ENCODE measurements at regions not wholly inside any gene's neighbourhood (a gene's known extent, or its start where the extent isn't known, plus 50 kb on each side); places are given as distances from the start of the nearest gene placed in this dataset.

DNA sequence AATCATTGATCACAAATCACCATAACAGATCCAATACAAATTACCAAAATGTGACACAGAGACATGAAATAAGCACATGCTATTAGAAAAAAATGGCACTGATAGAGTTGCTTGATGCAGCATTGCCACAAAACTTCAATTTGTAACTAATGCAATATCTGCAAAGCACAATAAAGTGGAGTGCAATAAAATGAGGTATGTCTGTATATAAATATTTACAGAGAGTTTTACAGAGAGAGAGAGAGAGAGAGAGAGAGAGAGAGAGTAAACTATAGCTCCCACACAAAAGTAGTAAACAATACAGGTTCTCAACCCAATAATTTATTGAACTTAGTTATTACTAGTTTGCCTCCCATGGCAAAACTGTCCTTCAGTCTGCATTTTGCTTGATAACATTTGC, 1807.0 kb downstream of the SUCLG1 start:
- no peaks in the 10 kb centered on the region for H3K36me3 ChIP-seq (ENCODE audit: control insufficient read depth in 2 of 2, insufficient read depth in 2 of 2, low read length in 1 of 2)

GRCh38 chr2:82650038-82650437, 1809.0 kb downstream of the SUCLG1 start:
- no peaks in the 10 kb centered on the region for H3K36me3 ChIP-seq (ENCODE audit: control insufficient read depth in 2 of 2, insufficient read depth in 2 of 2, low read length in 1 of 2)
- H3K9me3 ChIP-seq (ENCODE audit: control insufficient read depth in 2 of 2, insufficient read depth in 1 of 2, low read depth in 1 of 2, low read length in 1 of 2) = no peaks in the 10 kb centered on the region
- H3K4me3 ChIP-seq (ENCODE audit: low read depth in 1 of 2, low read length in 2 of 2) = no peak overlapping the region
- no peak overlapping the region for H3K27ac ChIP-seq (ENCODE audit: low read depth in 2 of 2, low read length in 1 of 2)
- 63 to 73% methylated on average over 2 of the region's 2 CpGs for WGBS, 2 donors
- H3K27me3 ChIP-seq (ENCODE audit: control insufficient read depth in 1 of 2, insufficient read depth in 2 of 2, low read length in 2 of 2) = no peaks in the 10 kb centered on the region
- H3K4me1 ChIP-seq (ENCODE audit: control insufficient read depth in 2 of 2, insufficient read depth in 2 of 2, low read length in 1 of 2) = no peaks in the 10 kb centered on the region

More for the DNA sequence above, 1807.0 kb downstream of the SUCLG1 start:
- H3K4me1 ChIP-seq (ENCODE audit: control insufficient read depth in 2 of 2, insufficient read depth in 2 of 2, low read length in 1 of 2) = no peaks in the 10 kb centered on the region
- no peak overlapping the region for H3K27ac ChIP-seq (ENCODE audit: low read depth in 2 of 2, low read length in 1 of 2)
- H3K4me3 ChIP-seq (ENCODE audit: low read depth in 1 of 2, low read length in 2 of 2) = no peak overlapping the region
- H3K9me3 ChIP-seq (ENCODE audit: control insufficient read depth in 2 of 2, insufficient read depth in 1 of 2, low read depth in 1 of 2, low read length in 1 of 2) = no peaks in the 10 kb centered on the region
- H3K27me3 ChIP-seq (ENCODE audit: control insufficient read depth in 1 of 2, insufficient read depth in 2 of 2, low read length in 2 of 2) = no peaks in the 10 kb centered on the region

DNA sequence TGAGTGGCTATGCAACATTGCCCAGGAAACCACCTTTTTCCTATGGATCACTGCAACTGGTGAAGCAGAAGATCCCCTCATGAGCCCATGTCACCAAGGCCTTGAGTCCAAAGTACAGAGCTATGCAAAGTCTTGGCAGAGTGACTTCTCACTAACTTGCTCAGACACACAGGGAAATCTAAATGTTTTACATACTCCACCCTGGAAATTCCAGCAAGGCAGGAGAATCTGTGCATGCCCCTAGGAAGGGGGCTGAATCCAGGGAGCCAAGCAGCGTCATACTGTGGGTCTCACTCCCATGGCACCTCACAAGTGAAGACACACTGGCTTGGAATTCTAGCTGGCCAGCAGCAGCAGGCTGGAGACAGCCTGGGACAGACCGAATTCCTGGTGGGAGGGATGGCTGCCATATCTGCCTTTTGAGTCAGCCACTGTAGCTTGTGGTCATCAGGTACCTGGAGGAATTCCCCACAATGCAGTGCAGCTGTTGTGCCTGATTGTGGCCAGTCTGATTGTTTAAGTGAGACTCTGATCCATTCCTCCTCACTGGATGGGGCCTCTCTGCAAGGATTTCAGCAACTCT, 1817.4 kb downstream of the SUCLG1 start:
- no peak overlapping the region for H3K4me3 ChIP-seq (ENCODE audit: low read depth in 1 of 2, low read length in 2 of 2)
- no peaks in the 10 kb centered on the region for H3K36me3 ChIP-seq (ENCODE audit: control insufficient read depth in 2 of 2, insufficient read depth in 2 of 2, low read length in 1 of 2)
- H3K27ac ChIP-seq (ENCODE audit: low read depth in 2 of 2, low read length in 1 of 2) = no peak overlapping the region
- H3K27me3 ChIP-seq (ENCODE audit: control insufficient read depth in 1 of 2, insufficient read depth in 2 of 2, low read length in 2 of 2) = no peaks in the 10 kb centered on the region
- H3K9me3 ChIP-seq (ENCODE audit: control insufficient read depth in 2 of 2, insufficient read depth in 1 of 2, low read depth in 1 of 2, low read length in 1 of 2) = peaks cover 0 to 4% of the 10 kb centered on the region in 2 donors
- 80 to 83% methylated on average over 2 of the region's 2 CpGs for WGBS, 2 donors
- no peaks in the 10 kb centered on the region for H3K4me1 ChIP-seq (ENCODE audit: control insufficient read depth in 2 of 2, insufficient read depth in 2 of 2, low read length in 1 of 2)

DNA sequence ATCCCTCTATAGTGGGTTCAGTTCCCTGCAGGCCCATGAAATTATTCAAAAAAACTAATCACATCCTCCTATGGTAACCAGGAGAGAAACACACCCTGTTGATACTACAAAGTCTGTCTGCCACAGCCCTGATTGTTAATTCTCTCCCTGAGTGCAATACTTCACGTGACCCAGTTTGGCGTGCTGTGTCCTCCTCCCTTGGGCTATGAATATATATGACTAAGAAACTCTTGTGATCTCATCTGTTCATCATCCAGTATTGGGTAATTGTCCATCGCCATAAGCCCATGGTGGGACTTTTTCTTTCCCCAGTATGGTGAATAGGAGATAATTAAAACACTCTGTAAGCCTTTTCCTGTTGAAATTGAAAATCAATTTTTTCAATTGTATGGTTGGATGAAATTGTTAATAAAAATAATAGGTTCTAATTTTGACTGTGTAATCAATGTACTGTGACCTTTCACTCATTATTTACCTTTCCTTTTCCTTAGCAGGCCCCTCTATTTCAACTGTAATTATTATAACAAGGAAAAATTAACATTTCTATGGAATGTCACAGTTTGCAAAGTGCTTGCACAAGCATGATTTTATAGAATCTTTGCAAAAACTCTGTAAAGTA, 1822.6 kb downstream of the SUCLG1 start:
- no peak overlapping the region for H3K27ac ChIP-seq (ENCODE audit: low read depth in 2 of 2, low read length in 1 of 2)
- no peak overlapping the region for H3K4me3 ChIP-seq (ENCODE audit: low read depth in 1 of 2, low read length in 2 of 2)
- no peaks in the 10 kb centered on the region for H3K9me3 ChIP-seq (ENCODE audit: control insufficient read depth in 2 of 2, insufficient read depth in 1 of 2, low read depth in 1 of 2, low read length in 1 of 2)
- H3K27me3 ChIP-seq (ENCODE audit: control insufficient read depth in 1 of 2, insufficient read depth in 2 of 2, low read length in 2 of 2) = no peaks in the 10 kb centered on the region
- no peaks in the 10 kb centered on the region for H3K4me1 ChIP-seq (ENCODE audit: control insufficient read depth in 2 of 2, insufficient read depth in 2 of 2, low read length in 1 of 2)
- H3K36me3 ChIP-seq (ENCODE audit: control insufficient read depth in 2 of 2, insufficient read depth in 2 of 2, low read length in 1 of 2) = no peaks in the 10 kb centered on the region
- WGBS, 2 donors = 81% methylated on average over 3 of the region's 3 CpGs

DNA sequence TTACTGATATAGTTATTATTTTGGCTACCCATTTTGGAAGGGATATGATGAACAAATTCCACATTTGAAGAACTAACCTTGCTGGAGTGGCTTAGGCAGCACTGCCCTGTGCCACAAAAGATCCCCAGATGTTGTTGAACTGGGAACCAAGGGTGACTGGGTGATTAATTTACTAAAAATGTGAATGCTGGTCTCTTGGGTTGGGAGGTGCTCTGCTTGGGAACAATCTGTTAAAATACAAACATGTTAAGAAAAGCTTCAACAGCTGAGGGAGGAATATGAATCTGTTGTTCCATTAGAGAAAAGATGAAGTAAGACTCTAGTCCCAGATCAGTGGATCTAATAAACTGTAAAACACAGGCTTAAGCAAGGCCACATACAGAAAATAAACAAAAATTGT, 1860.1 kb downstream of the SUCLG1 start:
- Histone ChIP-seq H3K9me3 (ENCODE audit: control insufficient read depth in 2 of 2, insufficient read depth in 1 of 2, low read depth in 1 of 2, low read length in 1 of 2) (no peaks in the 10 kb centered on the region), H3K4me1 (ENCODE audit: control insufficient read depth in 2 of 2, insufficient read depth in 2 of 2, low read length in 1 of 2) (no peaks in the 10 kb centered on the region), H3K4me3 (ENCODE audit: low read depth in 1 of 2, low read length in 2 of 2) (no peak overlapping the region), H3K27me3 (ENCODE audit: control insufficient read depth in 1 of 2, insufficient read depth in 2 of 2, low read length in 2 of 2) (no peaks in the 10 kb centered on the region), H3K36me3 (ENCODE audit: control insufficient read depth in 2 of 2, insufficient read depth in 2 of 2, low read length in 1 of 2) (no peaks in the 10 kb centered on the region), H3K27ac (ENCODE audit: low read depth in 2 of 2, low read length in 1 of 2) (no peak overlapping the region)

- H3K4me1 ChIP-seq (ENCODE audit: control insufficient read depth in 2 of 2, insufficient read depth in 2 of 2, low read length in 1 of 2) = no peaks in the 10 kb centered on the region
- no peak overlapping the region for H3K4me3 ChIP-seq (ENCODE audit: low read depth in 1 of 2, low read length in 2 of 2)
- H3K27ac ChIP-seq (ENCODE audit: low read depth in 2 of 2, low read length in 1 of 2) = no peak overlapping the region
- no peaks in the 10 kb centered on the region for H3K27me3 ChIP-seq (ENCODE audit: control insufficient read depth in 1 of 2, insufficient read depth in 2 of 2, low read length in 2 of 2)
- 82 to 90% methylated on average over 1 of the region's 1 CpG for WGBS, 2 donors
- no peaks in the 10 kb centered on the region for H3K36me3 ChIP-seq (ENCODE audit: control insufficient read depth in 2 of 2, insufficient read depth in 2 of 2, low read length in 1 of 2)
- no peaks in the 10 kb centered on the region for H3K9me3 ChIP-seq (ENCODE audit: control insufficient read depth in 2 of 2, insufficient read depth in 1 of 2, low read depth in 1 of 2, low read length in 1 of 2)
These were observed 1862.5 kb downstream of the SUCLG1 start for GRCh38 chr2:82596581-82596980.

DNA sequence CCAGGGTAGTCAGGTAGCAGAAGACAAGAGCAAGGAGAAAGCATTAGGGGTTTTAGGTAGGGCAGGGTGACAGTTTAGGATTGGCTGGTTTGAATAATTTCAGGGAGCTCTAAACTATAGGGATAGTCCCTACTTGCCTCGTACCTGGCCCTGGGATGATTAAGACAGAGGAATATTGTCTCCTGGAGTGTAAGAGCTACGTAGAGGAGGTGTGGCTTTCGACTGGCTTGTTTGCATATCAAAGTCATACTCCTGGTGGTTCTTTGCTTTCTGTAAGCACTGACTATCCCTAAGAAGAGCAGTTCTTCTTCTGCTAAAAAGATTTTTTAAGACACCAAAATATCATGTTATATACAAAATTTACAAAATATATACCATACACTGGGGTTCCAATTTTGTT, 1867.4 kb downstream of the SUCLG1 start:
- Histone ChIP-seq H3K36me3 (ENCODE audit: control insufficient read depth in 2 of 2, insufficient read depth in 2 of 2, low read length in 1 of 2) (no peaks in the 10 kb centered on the region), H3K9me3 (ENCODE audit: control insufficient read depth in 2 of 2, insufficient read depth in 1 of 2, low read depth in 1 of 2, low read length in 1 of 2) (no peaks in the 10 kb centered on the region), H3K4me1 (ENCODE audit: control insufficient read depth in 2 of 2, insufficient read depth in 2 of 2, low read length in 1 of 2) (no peaks in the 10 kb centered on the region), H3K4me3 (ENCODE audit: low read depth in 1 of 2, low read length in 2 of 2) (no peak overlapping the region), H3K27ac (ENCODE audit: low read depth in 2 of 2, low read length in 1 of 2) (no peak overlapping the region), H3K27me3 (ENCODE audit: control insufficient read depth in 1 of 2, insufficient read depth in 2 of 2, low read length in 2 of 2) (no peaks in the 10 kb centered on the region)
- 55 to 59% methylated on average over 3 of the region's 3 CpGs for WGBS, 2 donors

DNA sequence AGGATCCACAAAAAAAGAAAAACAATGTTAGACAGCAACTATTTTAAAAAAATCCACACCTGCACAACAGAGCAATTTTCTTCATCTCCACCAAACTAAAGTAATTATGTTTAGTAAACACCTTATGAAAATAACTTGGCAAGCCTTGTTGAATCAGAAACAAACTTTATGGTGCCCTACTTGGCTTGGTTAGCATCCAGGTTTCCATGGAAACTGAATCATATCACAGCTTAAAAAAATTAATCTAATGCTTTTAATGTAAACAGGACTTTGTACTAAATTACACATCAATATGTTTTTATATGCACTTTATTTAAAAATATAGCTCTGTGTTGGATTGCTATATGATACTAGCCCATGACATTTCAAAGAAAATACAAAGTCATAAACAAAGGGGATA, 1882.4 kb downstream of the SUCLG1 start:
- H3K27me3 ChIP-seq (ENCODE audit: control insufficient read depth in 1 of 2, insufficient read depth in 2 of 2, low read length in 2 of 2) = no peaks in the 10 kb centered on the region
- H3K27ac ChIP-seq (ENCODE audit: low read depth in 2 of 2, low read length in 1 of 2) = no peak overlapping the region
- H3K9me3 ChIP-seq (ENCODE audit: control insufficient read depth in 2 of 2, insufficient read depth in 1 of 2, low read depth in 1 of 2, low read length in 1 of 2) = no peaks in the 10 kb centered on the region
- no peak overlapping the region for H3K4me3 ChIP-seq (ENCODE audit: low read depth in 1 of 2, low read length in 2 of 2)
- no peaks in the 10 kb centered on the region for H3K4me1 ChIP-seq (ENCODE audit: control insufficient read depth in 2 of 2, insufficient read depth in 2 of 2, low read length in 1 of 2)
- no peaks in the 10 kb centered on the region for H3K36me3 ChIP-seq (ENCODE audit: control insufficient read depth in 2 of 2, insufficient read depth in 2 of 2, low read length in 1 of 2)

GRCh38 chr2:82539280-82539621, 1919.8 kb downstream of the SUCLG1 start:
- no peak overlapping the region for H3K27ac ChIP-seq (ENCODE audit: low read depth in 2 of 2, low read length in 1 of 2)
- H3K4me3 ChIP-seq (ENCODE audit: low read depth in 1 of 2, low read length in 2 of 2) = no peak overlapping the region
- no peaks in the 10 kb centered on the region for H3K36me3 ChIP-seq (ENCODE audit: control insufficient read depth in 2 of 2, insufficient read depth in 2 of 2, low read length in 1 of 2)
- WGBS, 2 donors = 63 to 64% methylated on average over 3 of the region's 3 CpGs
- H3K9me3 ChIP-seq (ENCODE audit: control insufficient read depth in 2 of 2, insufficient read depth in 1 of 2, low read depth in 1 of 2, low read length in 1 of 2) = no peaks in the 10 kb centered on the region
- H3K4me1 ChIP-seq (ENCODE audit: control insufficient read depth in 2 of 2, insufficient read depth in 2 of 2, low read length in 1 of 2) = no peaks in the 10 kb centered on the region
- no peaks in the 10 kb centered on the region for H3K27me3 ChIP-seq (ENCODE audit: control insufficient read depth in 1 of 2, insufficient read depth in 2 of 2, low read length in 2 of 2)

DNA sequence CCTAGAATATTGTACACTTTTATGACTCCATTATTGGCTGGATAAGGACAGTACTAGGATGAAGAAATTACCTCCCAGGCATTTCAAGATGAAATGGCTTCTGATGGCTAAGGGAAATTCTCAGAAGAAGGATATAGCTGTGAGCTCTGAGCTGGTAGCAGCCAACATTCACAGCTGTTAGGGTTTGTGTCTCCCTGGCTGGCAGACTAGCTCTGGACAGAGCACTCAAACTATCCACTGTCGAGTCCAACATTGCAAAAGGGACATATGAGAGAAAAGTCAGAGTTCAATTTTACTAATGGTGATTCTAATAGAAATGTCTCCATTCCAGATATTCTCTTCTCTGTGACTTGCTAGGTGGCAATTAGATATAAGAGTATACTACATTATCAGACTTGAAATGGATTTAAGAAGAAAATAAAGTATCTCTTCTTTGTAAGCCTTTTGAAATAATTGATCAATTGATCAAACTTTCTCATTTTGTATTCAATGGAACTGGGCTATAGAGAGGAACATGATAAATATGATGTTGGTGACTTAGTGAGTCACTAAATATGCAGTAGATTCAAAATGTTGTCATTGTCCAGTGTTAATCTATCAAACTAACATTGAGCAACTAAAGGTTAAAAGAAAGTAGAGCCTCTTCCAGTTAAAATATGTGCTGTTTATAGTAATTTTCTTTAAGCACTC, 1920.3 kb downstream of the SUCLG1 start:
- H3K27ac ChIP-seq (ENCODE audit: low read depth in 2 of 2, low read length in 1 of 2) = no peak overlapping the region
- H3K4me1 ChIP-seq (ENCODE audit: control insufficient read depth in 2 of 2, insufficient read depth in 2 of 2, low read length in 1 of 2) = no peaks in the 10 kb centered on the region
- no peaks in the 10 kb centered on the region for H3K27me3 ChIP-seq (ENCODE audit: control insufficient read depth in 1 of 2, insufficient read depth in 2 of 2, low read length in 2 of 2)
- WGBS, 2 donors = 58 to 59% methylated on average over 1 of the region's 1 CpG
- no peaks in the 10 kb centered on the region for H3K36me3 ChIP-seq (ENCODE audit: control insufficient read depth in 2 of 2, insufficient read depth in 2 of 2, low read length in 1 of 2)
- no peaks in the 10 kb centered on the region for H3K9me3 ChIP-seq (ENCODE audit: control insufficient read depth in 2 of 2, insufficient read depth in 1 of 2, low read depth in 1 of 2, low read length in 1 of 2)
- no peak overlapping the region for H3K4me3 ChIP-seq (ENCODE audit: low read depth in 1 of 2, low read length in 2 of 2)

Data from esophagus (tissue), 2 donors.